ENCODE measurements at regions not wholly inside any gene's neighbourhood (a gene's known extent, or its start where the extent isn't known, plus 50 kb on each side); places are given as distances from the start of the nearest gene placed in this dataset.

DNA sequence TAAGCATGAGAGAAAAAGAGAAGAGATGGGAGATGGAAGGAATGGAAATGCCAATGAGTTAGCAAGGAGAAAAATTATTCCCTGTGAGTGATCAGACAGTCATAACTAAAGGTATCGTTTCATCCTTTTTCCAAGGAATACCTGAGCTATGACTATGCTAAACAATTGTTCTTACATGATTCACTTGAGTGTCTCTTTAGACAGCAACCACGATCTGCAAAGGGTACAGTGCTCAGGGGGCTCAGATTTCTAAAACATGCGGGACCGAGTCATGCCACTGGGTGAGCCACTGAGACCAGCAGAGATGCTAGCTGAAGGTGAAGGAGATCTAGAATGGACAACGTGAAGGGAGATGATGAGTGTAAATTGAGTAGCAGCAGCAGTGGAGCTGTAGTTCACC is 78.0 kb upstream of the CTTNBP2 start:
- no peak overlapping the region for H3K27ac ChIP-seq (ENCODE audit: low read depth, low read length, severe bottlenecking)
- no peaks in the 10 kb centered on the region for H3K9me3 ChIP-seq (ENCODE audit: control insufficient read depth, low read length)
- 80 to 93% methylated on average over 3 to 4 of the region's 5 CpGs for WGBS, 2 experiments (ENCODE audit: insufficient coverage in 2 of 2)
- H3K36me3 ChIP-seq (ENCODE audit: control insufficient read depth, insufficient read depth, low read length) = no peaks in the 10 kb centered on the region
- no peaks in the 10 kb centered on the region for H3K4me1 ChIP-seq (ENCODE audit: control insufficient read depth, insufficient read depth, low read length, poor library complexity, severe bottlenecking)
- no peak overlapping the region for H3K4me3 ChIP-seq (ENCODE audit: extremely low read depth, insufficient read depth, low read length, poor library complexity, severe bottlenecking)

DNA sequence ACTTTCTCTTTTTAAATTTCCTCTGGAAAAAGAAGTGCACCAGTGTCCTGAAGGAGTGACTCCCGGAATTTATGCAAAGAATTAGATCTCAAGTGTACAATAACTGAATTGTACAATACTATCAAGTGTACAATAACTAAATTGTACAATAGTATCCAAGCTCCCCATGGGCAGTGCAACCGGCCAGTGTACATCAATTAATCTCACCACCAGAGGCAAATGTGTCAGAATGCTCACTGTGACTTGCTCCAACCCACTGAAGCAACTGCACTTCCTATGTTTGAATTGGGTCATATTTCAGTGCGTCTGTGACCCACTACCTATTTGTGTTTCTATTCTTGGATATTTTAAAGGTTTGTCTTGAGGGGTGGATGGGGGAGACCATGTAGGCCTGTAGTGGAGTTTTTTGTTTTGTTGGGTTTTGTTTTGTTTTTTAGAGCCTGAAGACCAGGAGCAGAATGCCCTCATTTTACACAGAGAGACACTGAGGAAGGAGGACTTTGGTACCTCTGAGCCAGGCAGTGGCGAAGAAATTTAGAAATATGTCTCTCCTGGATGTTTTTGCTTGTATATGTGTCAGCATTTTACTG is 78.5 kb upstream of the CTTNBP2 start:
- Histone ChIP-seq H3K4me3 (ENCODE audit: extremely low read depth, insufficient read depth, low read length, poor library complexity, severe bottlenecking) (no peak overlapping the region), H3K27ac (ENCODE audit: low read depth, low read length, severe bottlenecking) (no peak overlapping the region), H3K4me1 (ENCODE audit: control insufficient read depth, insufficient read depth, low read length, poor library complexity, severe bottlenecking) (no peaks in the 10 kb centered on the region), H3K9me3 (ENCODE audit: control insufficient read depth, low read length) (no peaks in the 10 kb centered on the region), H3K36me3 (ENCODE audit: control insufficient read depth, insufficient read depth, low read length) (no peaks in the 10 kb centered on the region)
- WGBS, 2 experiments (ENCODE audit: insufficient coverage in 2 of 2) = 100% methylated on average over 1 of the region's 4 CpGs

DNA sequence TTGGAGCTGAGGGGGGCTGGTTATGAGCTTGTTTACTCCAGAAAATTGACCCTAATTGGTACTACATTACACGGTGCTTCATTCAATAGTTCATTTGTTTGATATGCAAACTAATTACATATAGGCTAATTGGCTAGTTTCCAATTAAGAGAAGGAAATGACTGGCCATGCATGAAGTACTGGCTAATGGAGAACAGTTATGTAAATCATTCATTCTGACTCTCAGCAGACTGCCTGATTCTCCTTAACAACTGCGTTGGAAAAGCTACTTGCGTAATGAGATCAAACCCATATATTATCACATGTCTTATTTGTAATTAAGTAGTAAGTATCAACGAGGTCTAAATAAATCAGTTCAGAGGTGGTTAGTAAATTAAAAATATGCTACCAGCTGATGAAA is 81.8 kb upstream of the CTTNBP2 start:
- Histone ChIP-seq H3K9me3 (ENCODE audit: control insufficient read depth, low read length) (no peaks in the 10 kb centered on the region), H3K4me3 (ENCODE audit: extremely low read depth, insufficient read depth, low read length, poor library complexity, severe bottlenecking) (no peak overlapping the region), H3K27ac (ENCODE audit: low read depth, low read length, severe bottlenecking) (no peak overlapping the region), H3K4me1 (ENCODE audit: control insufficient read depth, insufficient read depth, low read length, poor library complexity, severe bottlenecking) (no peaks in the 10 kb centered on the region), H3K36me3 (ENCODE audit: control insufficient read depth, insufficient read depth, low read length) (no peaks in the 10 kb centered on the region)
- no CpG with 5 or more reads among the region's 4 CpGs for WGBS, 2 experiments (ENCODE audit: insufficient coverage in 2 of 2)

DNA sequence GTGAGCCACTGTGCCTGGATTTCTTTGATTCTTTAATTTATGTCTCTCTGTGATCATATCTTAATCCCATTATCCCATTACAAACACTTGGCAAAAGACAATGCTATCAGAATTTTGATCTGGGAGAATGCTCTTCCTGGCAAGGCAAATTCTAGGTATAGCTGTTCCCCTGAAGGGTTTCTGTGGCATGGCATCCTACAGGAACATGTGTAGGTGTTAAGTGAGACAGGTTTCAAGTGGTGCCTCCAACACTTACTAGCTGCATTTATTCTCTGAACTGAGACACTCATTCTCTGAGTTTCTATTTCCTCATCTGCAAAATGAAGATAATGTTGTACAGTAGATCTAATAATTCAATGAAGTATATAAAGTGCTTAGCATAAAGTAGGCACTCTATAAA is 87.1 kb upstream of the CTTNBP2 start:
- H3K36me3 ChIP-seq (ENCODE audit: control insufficient read depth, insufficient read depth, low read length) = no peaks in the 10 kb centered on the region
- H3K4me3 ChIP-seq (ENCODE audit: extremely low read depth, insufficient read depth, low read length, poor library complexity, severe bottlenecking) = no peak overlapping the region
- no peaks in the 10 kb centered on the region for H3K9me3 ChIP-seq (ENCODE audit: control insufficient read depth, low read length)
- H3K27ac ChIP-seq (ENCODE audit: low read depth, low read length, severe bottlenecking) = no peak overlapping the region
- no peaks in the 10 kb centered on the region for H3K4me1 ChIP-seq (ENCODE audit: control insufficient read depth, insufficient read depth, low read length, poor library complexity, severe bottlenecking)

DNA sequence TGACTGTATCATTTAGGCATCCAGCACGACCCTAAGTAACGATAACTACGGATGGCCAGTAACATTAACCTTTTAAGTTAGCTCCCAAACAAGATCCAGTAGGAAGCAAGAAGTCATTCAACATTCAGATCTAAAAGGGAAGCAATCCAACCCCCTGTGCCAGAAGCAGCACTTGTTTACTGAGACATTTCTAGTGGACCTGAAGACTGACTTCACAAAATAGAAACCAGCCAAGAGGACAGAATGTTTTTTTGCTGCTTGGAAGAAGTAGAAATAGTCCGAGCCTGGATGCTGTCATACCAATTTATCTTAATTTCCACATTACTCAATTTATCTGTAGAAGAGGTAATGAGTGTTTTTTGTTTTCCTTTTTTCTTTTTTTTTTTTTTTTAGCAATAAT is 88.0 kb upstream of the CTTNBP2 start:
- H3K27ac ChIP-seq (ENCODE audit: low read depth, low read length, severe bottlenecking) = no peak overlapping the region
- no peaks in the 10 kb centered on the region for H3K4me1 ChIP-seq (ENCODE audit: control insufficient read depth, insufficient read depth, low read length, poor library complexity, severe bottlenecking)
- no peaks in the 10 kb centered on the region for H3K9me3 ChIP-seq (ENCODE audit: control insufficient read depth, low read length)
- no peak overlapping the region for H3K4me3 ChIP-seq (ENCODE audit: extremely low read depth, insufficient read depth, low read length, poor library complexity, severe bottlenecking)
- WGBS, 2 experiments (ENCODE audit: insufficient coverage in 2 of 2) = 88 to 90% methylated on average over 2 to 3 of the region's 4 CpGs
- no peaks in the 10 kb centered on the region for H3K36me3 ChIP-seq (ENCODE audit: control insufficient read depth, insufficient read depth, low read length)

DNA sequence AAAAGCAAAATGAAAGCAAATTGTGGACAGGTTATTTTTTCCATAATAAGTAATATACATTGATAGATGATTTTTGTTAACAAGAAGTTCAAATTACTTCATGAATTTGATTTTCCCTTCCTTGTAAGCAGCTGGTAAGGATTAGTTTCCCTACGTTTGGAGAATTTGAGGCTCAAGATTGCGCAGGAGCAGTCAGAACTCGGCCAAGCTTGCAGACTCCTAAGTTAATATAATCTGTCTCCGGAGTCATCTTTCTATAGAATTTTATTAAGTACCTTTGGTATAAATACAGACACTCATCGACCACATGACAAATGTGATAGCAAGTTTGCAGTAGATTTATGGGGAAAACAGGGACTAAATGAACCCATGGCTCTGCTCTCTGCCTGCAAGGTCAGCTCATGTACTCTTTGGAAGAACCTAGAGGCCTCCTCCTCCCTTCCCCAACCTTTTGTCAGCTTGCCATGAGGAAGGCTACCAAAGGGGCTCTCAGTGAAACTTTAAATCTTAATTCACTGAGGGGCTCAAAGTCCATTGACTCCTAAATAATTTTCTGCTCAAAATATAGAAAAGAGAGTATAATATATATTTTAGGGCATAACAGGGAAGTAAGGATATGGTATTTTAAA is 89.2 kb upstream of the CTTNBP2 start:
- Histone ChIP-seq H3K9me3 (ENCODE audit: control insufficient read depth, low read length) (no peaks in the 10 kb centered on the region), H3K36me3 (ENCODE audit: control insufficient read depth, insufficient read depth, low read length) (no peaks in the 10 kb centered on the region), H3K4me3 (ENCODE audit: extremely low read depth, insufficient read depth, low read length, poor library complexity, severe bottlenecking) (no peak overlapping the region), H3K27ac (ENCODE audit: low read depth, low read length, severe bottlenecking) (no peak overlapping the region), H3K4me1 (ENCODE audit: control insufficient read depth, insufficient read depth, low read length, poor library complexity, severe bottlenecking) (no peaks in the 10 kb centered on the region)
- 85 to 100% methylated on average over 1 to 3 of the region's 5 CpGs for WGBS, 2 experiments (ENCODE audit: insufficient coverage in 2 of 2)

DNA sequence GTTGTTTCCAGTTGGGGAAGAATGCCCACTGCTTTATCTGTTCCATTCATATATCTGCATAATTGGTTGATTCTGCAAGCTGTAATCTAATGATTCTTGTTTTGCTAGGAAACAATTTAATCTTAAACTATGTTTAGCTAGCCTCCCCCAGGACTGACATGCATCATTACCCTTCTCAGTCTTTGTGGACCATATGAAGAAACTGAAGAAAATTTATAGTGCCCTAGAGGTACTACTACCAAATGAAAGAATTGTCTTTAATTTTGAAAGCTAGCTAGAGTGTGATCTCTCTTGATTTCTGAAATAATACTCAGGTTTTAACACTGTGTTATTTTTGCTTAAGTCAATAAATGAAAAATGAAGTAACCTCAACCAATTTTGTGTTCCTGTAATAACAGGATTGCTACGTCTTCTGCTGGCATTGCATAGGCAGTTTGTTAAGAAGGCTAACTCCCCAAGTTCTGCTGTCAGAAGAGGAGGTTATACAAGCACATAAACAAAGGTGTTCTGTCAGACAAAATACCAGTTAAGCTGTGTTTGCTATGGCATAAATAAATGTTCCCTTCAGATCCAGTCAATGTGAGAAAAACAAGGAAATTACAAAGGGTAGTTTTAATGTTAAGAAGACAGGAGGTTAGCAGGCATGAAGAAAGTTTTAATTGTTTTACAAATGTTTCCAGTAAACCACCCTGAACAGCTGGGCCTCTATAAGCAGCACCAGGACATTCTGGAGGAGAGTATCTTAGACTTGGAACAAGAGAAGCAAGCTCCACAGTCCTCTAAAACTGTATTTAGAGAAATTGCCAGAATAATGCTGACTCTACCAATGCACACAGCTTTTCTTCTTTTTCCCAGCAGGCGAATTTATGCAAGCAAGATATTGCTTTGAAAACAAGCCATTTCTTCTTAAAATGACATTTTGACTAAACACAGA is 90.3 kb upstream of the CTTNBP2 start:
- 43 to 67% methylated on average over 1 of the region's 2 CpGs for WGBS, 2 experiments (ENCODE audit: insufficient coverage in 2 of 2)
- no peaks in the 10 kb centered on the region for H3K4me1 ChIP-seq (ENCODE audit: control insufficient read depth, insufficient read depth, low read length, poor library complexity, severe bottlenecking)
- H3K9me3 ChIP-seq (ENCODE audit: control insufficient read depth, low read length) = no peaks in the 10 kb centered on the region
- H3K36me3 ChIP-seq (ENCODE audit: control insufficient read depth, insufficient read depth, low read length) = no peaks in the 10 kb centered on the region
- no peak overlapping the region for H3K27ac ChIP-seq (ENCODE audit: low read depth, low read length, severe bottlenecking)
- H3K4me3 ChIP-seq (ENCODE audit: extremely low read depth, insufficient read depth, low read length, poor library complexity, severe bottlenecking) = no peak overlapping the region

DNA sequence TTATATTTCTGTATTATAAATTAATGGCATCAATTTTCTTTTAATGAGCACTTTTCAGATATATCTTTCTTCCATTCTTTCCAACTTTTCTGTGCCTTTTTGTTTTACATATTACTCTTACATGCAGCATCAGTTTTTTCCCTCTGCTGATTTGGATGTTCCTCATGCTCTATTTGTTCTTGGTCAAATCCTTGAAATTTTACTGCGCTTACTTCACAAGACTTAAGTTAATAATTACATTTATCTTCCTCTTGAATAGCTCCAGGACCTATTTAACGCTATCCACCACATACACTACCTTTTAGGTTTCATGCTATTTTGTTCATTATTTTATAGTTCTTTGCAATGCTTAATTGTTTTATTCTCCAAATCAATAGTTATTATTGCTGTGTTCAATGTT is 97.6 kb upstream of the CTTNBP2 start:
- Histone ChIP-seq H3K9me3 (ENCODE audit: control insufficient read depth, low read length) (no peaks in the 10 kb centered on the region), H3K27ac (ENCODE audit: low read depth, low read length, severe bottlenecking) (no peak overlapping the region), H3K36me3 (ENCODE audit: control insufficient read depth, insufficient read depth, low read length) (no peaks in the 10 kb centered on the region), H3K4me3 (ENCODE audit: extremely low read depth, insufficient read depth, low read length, poor library complexity, severe bottlenecking) (no peak overlapping the region), H3K4me1 (ENCODE audit: control insufficient read depth, insufficient read depth, low read length, poor library complexity, severe bottlenecking) (peaks cover 2% of the 10 kb centered on the region)
- WGBS, 2 experiments (ENCODE audit: insufficient coverage in 2 of 2) = 100% methylated on average over 1 of the region's 2 CpGs

DNA sequence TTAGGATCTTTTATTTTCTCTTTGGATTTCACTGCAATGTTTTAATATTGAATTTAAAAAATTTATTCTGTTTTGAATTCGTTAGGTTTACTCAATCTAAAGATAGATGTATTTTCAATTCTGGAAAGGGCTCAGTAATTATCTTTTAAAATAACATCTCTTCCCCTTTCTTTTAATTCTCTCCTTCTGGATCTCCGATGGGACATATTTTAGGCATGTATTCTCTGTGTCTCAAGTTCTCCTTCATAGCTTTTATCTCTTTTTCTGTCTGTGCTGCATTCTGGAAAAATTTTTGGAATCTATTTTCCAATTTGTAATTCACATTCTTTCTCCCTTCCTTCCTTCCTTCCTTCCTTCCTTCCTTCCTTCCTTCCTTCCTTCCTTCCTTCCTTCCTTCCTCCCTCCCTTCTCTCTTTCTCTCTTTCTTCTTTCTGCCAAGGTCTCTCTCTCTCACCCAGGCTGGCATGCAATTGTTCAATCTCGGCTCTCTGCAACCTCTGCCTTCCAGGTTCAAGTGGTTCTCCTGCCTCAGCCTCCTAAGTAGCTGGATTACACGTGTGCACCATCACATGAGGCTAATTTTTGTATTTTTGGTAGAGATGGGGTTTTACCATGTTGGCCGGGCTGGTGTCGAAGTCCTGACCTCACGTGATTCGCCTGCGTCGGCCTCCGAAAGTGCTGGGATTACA is 98.5 kb upstream of the CTTNBP2 start:
- peaks cover 2% of the 10 kb centered on the region for H3K4me1 ChIP-seq (ENCODE audit: control insufficient read depth, insufficient read depth, low read length, poor library complexity, severe bottlenecking)
- no peaks in the 10 kb centered on the region for H3K9me3 ChIP-seq (ENCODE audit: control insufficient read depth, low read length)
- 89 to 90% methylated on average over 8 to 9 of the region's 11 CpGs for WGBS, 2 experiments (ENCODE audit: insufficient coverage in 2 of 2)
- H3K36me3 ChIP-seq (ENCODE audit: control insufficient read depth, insufficient read depth, low read length) = no peaks in the 10 kb centered on the region
- H3K27ac ChIP-seq (ENCODE audit: low read depth, low read length, severe bottlenecking) = no peak overlapping the region
- no peak overlapping the region for H3K4me3 ChIP-seq (ENCODE audit: extremely low read depth, insufficient read depth, low read length, poor library complexity, severe bottlenecking)

DNA sequence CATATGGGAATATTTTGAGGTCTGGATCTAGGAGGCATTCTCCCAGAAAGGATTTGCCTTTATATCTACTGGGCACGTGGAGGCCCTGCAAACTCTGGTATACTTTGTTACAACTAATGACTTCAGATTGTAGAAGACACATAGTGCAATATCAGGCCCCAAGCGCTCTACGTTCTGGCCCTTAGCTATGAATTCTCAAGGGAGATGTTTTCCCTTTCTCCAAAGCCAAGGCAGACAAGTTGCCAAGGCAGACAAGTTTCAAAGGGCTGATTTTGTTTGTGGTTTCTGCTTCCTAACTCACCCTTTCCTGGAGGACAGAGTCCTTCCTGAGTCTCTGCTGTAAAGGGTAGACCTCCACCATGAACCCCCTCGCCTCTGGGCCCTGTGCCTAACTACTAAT is 99.4 kb upstream of the CTTNBP2 start:
- H3K4me1 ChIP-seq (ENCODE audit: control insufficient read depth, insufficient read depth, low read length, poor library complexity, severe bottlenecking) = peaks cover 2% of the 10 kb centered on the region
- 93 to 96% methylated on average over 2 to 4 of the region's 4 CpGs for WGBS, 2 experiments (ENCODE audit: insufficient coverage in 2 of 2)
- no peaks in the 10 kb centered on the region for H3K36me3 ChIP-seq (ENCODE audit: control insufficient read depth, insufficient read depth, low read length)
- no peak overlapping the region for H3K4me3 ChIP-seq (ENCODE audit: extremely low read depth, insufficient read depth, low read length, poor library complexity, severe bottlenecking)
- H3K9me3 ChIP-seq (ENCODE audit: control insufficient read depth, low read length) = no peaks in the 10 kb centered on the region
- H3K27ac ChIP-seq (ENCODE audit: low read depth, low read length, severe bottlenecking) = no peak overlapping the region
